Inflammatory macrophage (primary cell): ENCODE measurements at regions not wholly inside any gene's neighbourhood (a gene's known extent, or its start where the extent isn't known, plus 50 kb on each side); places are given as distances from the start of the nearest gene placed in this dataset.

Source experiments
- DNase-seq, 2 donors: peaks; one replicate each; pipeline ENCODE4 v3.0.0-alpha.2; 2020 to 2022

DNA sequence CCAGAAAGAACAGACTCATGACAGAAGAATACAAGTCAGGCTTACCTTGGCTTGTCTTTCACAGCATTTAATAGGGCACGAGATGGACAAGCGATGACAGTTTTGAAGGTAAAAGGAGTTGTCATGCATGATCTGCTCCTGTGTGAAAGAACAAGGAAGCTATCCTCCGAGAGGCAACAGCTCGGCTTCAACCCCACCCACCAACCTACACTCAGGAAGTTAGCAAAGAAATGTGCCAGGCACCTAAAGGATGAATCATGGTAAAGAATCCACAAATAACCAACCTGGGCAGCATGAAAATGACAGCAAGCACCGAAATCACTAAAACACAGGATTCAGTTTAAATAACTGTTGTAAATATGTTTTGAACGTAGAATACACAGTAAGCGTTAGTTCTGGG, 700.2 kb downstream of the TYW1 start:
- no peak for DNase-seq

DNA sequence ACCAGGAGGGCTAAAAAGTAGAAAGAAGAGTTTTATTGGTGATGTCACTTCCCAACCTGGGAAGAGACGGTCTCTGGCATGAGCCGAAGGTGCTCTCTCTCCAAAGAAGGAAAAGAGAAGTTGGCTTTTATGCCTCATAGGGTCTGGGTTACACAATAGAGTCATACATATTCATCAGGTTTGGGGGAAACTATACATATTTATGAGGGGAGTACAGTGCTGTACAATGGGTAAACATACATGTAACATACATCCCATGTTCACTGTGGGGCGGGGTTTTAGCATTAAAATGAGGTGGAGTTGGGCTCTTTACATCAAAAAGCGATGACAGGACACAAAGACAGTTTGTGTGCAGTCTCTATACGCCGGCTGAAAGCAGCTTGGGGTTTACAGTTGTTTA, 701.7 kb downstream of the TYW1 start:
- no peak for DNase-seq

DNA sequence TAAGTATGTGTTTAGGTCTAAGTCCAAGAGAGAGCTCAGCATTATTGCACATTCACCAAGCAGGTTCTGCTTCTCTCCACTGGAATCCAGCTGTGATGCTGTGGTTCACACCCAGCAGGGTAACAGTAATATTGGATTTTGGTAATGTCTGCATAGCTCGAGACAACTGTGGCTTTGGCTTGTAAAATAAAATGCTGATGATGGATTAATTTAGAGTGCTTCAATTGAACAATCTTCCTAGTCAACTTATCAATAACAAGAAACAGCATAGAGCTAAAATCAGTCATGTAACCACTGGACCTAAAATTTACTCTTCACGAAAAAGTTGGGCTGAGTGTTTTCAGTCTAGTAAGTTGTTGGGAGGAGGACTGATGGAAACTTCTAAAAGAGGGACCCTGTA, 709.2 kb downstream of the TYW1 start:
- no peak for DNase-seq

DNA sequence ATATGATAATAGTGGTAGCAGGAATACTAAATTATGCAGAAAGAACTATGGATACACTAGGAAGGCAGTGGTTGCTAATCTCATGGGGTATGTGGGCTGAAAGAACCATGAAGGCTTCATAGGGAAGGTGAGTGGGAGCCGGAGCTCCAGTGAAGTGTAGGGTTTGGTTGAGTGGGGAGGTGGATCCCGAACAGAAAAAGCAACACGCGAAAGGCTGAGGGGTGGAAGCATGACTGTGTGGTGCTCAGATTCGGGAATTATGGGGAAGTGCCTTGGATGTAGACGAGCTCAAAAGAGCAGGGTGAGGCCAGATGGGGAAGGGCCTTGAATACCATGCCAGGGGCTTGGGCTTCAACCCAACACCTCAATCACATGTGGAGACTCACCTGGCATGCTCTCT, 715.1 kb downstream of the TYW1 start:
- no peak for DNase-seq

DNA sequence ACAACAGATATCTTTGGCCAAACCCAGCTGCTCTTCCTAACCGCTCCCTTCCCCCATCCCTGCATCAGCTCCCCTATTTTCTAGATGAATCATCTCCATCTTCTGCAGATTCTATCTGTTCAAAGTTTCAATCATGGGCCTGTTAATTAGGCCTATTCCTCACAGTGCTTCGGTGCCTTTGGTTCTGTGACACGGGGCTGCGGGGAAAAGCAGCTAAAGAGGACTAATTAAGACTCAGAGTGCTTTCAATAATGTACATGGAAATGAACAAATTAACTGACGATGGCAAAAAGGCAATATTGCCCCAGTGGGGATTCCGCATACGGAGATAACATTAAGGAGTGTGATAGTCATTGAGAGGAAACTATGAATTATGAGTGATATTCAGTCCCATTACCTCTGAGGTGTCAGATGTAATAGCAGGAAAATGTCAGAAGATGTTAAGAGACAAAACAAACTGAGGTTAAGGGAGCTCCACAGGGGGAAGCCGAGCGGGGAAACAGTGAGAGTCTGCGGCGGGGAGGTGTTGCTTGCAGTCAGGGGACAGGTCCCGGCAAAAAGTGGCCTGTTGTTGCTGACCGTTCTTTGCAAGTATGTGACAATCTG, 716.9 kb downstream of the TYW1 start:
- DNase-seq = no peak

DNA sequence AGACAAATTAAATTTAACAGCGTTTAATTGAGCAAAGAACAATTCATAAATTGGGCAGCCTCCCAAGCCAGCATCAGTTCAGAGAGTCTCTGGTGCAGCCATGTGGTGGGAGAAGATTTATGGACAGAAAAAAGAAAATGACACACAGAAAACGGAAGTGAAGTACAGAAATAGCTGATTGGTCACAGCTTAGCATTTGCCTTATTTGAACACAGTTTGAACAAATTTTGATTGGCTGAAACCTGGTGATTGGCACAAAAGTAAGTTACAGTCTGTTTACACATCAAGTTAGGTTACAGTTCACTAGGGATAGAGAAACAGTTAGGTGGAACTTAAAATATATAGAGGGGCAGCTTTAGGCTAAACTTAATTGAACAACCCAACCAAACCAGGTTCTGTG, 720.1 kb downstream of the TYW1 start:
- no peak for DNase-seq

DNA sequence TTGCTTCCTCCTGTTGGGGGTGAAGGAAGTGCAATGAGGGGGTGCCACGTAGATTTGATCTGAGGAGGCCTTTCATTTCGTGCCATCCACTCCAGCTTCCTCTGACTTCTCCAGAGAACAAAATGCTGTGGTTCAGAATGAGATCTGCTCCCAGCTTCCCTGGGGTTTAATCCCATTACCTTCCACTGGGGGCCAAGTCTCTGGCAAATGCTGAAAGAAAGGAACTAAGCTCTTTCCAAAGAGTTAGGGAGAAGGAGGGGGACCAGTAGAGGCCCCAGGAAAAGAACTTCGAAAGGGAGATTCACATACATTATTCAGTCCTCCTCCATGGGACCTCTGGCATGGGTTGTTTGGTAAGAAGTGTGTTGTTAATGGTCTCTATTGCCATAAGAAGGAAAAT, 727.0 kb downstream of the TYW1 start:
- no peak for DNase-seq

DNA sequence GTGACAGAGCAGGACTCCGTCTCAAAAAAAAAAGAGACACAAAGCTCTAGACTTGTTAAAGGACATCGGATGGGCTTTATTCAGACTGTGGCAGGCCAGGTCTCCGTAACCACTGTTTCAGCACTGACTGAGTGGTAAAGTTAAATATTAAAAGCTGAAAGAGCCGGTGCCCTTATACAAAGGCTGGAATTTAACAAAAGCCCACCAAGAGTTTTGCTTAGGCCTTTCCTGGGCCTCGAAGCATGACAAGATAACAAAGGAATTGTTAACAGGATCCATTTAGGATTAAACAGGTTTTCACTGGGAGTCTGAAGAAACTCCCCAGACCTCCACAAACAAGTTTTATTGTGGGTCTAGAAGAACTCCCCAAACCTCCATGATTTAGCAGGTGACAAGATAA, 727.8 kb downstream of the TYW1 start:
- DNase-seq = no peak

DNA sequence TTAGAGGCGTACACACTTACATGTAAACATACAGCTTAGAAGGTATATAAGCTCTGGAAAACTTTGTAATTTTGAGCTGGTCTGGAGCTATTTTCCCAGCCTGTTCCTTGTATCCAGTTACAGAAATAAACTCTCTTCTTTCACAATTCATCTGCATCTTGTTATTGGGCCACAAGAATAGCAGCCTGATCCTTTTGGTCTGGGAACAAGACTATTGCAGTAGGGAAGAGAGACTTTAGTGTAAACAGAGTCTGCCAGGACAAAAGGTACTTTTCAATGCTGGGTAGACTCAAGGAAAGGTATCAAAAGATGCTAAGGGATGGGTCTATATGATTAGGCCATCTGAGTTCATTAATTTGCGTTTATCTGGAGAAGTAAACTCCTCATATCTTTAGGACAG, 728.3 kb downstream of the TYW1 start:
- DNase-seq = no peak

DNA sequence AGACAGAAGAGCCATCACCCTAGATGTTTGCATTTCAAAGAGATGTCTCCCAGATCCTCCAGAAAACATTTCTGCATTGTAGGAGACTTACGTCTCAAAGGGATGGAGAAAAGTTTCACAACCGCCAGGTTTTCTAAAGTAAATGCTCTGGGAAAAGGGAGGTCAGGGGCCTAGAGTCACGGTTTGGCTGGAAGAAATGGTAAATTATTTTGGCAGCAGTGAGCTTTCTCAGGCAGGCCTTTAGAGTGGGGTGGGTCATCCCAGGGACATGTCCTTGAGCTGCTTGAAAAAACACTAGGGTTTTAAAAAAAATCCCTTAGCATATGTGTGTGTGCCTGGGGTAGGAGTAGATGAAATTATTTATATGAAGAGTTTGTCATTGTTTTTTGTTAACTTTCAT, 728.8 kb downstream of the TYW1 start:
- no peak for DNase-seq

DNA sequence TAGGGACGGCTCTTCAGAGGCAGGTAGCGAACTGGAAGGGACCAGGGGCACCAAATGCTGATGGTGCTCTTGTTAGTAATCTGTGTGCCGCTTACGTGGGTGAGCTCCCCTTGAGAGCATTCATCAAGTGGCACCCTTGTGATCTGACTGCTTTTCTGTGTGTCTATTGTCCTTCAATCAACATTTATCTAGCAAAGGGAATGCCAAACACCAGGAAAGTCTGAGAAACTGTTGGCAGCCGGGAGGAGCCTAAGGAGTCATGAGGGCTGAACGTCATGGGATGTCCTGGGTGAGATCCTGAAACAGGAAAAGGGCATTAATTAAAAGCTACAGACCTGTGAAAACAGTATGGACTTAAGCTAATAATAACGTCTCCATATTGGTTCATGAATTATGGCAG, 733.1 kb downstream of the TYW1 start:
- no peak for DNase-seq

DNA sequence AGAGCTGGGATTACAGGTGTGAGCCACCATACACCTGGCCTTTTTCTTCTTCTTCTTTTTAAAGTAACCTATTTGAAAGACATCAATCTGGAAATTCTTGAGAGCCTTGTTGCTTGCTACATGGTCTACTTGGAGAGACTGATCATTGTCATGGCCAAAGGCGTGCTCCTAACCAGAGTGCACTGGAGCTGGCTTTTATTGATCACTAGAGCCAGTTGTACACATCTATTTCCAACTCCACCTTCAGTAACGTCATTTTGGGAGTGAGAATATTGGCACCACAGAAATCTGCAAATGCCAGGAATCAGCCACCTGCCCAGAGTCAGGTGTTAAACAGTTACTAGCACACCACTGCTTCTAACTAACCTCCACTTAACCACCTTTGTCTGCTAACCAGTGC, 735.1 kb downstream of the TYW1 start:
- DNase-seq = no peak

DNA sequence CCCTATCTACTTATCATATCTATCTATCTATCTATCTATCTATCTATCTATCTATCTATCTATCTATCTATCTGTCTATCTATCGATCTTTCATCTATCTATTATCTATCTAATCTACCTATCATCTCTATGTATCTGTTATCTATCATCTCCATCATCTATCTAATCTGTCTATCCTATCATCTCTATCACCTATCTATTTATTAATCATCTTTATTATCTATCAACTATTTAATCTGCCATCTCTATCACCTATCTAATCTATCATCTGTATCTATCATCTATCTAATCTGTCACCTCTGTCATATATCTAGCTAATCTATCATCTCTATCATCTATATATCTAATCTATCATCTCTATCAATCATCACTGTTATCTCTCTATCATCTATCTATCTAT, 736.3 kb downstream of the TYW1 start:
- no peak for DNase-seq

DNA sequence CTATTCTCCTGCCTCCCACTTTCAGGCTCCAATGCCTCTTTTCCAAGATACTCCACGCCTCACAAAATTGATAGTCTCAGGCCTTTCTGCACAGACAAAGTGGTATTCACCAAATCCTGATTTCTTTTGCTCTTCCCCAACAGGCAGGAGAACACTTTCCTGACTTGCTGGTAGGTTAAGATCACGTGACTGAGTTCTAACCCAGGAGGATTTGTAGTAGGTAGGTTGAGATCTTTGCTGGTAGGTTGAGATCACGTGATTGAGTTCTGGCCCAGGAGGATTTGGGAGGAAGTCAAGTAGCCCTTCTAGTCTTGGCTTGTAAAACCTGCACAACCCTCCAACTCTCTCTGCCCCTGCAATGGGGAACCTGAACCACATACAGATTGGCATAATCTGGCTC, 741.5 kb downstream of the TYW1 start:
- DNase-seq = no peak

DNA sequence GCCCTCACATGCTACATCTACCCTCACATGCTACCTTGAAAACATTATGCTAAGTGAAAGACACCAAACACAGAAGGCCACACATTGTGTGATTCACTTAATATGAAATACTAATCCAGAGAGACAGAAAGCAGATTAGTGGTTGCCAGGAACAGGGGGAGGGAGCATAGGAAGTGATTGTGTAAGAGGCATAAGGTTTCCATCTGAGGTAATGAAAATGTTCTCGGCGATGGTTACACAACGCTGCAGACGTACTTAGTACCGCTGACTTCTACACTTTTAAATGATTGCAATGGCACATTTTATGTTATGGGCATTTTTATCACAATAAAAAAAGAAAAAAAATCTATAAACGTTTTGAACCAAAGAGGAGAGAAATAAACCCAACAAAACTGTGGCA, 742.3 kb downstream of the TYW1 start:
- DNase-seq = no peak

DNA sequence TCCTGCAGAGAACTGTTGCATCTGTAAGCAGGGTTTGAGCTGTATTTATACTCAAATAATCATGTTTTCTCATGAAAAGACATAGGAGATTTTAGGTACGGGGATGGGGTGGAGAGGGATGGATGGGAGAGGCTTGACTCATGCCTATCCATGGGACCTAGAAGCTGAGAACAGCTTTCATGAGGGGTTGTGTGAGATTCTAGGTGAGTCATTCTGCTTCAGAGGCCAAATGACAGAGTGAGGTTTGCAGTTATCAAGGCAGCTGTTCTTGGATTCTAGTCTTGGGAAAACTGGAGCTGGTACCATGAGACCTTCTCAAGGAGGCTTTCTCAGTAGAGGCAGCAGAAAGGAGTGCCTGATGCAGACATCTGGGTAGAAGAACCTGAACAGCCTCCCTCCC, 746.9 kb downstream of the TYW1 start:
- DNase-seq = no peak

DNA sequence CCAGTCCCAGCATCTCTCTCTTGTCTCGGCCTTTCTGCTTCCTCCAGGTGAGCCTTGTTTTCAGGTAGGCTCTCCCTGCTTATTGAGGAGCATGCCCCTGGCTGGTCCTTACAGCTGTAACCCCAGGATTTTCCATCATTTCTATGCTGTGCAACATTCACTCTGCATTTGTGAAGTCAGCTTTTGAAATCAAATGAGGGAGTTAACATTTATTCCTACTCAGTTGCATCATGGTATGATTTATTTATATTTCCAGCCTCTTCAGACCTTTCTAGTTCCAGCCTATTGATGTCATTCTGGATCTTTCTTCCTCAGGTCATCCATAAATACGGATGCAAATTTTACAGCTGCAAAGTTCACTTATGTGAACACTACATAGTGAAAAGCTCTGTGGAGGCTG, 755.6 kb downstream of the TYW1 start:
- no peak for DNase-seq

DNA sequence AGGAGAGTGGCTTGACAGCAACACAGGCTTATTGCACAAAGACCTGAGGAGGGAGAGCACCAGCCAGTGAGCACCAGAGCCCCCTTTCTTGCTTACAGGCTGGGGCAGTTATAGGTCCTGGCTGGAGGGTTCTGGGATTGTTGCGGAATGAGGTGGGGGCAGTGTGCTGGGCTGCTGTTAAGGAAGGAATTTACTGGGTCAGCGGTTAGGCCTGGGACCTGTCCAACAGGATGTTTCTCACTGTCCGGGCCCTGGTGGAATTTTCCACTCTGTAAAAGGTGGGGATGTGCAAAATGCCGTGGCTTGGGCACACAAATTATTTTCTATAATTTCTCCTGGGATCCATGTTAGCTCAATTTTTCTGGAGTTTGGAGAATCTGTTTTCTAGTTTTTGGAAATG, 757.3 kb downstream of the TYW1 start:
- no peak for DNase-seq

DNA sequence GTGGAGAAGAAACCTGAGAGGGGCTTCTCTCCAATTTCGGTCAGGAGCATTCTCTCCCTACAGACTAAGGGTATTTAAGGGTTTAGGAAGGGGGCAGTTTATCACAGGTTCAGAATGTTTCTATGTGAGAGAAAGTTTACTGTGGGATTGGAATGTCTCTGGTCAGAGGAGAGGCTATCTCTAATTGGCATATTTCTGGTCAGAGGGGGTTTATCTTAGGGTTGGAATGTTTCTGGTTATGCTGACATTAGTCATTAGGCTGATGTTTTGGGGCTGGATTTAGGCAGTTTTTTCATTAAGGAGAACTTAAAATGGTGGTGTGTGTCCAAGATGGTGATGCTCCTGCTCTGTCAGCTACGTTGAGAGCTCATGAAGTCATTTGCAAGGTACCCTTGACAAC, 758.0 kb downstream of the TYW1 start:
- no peak for DNase-seq

DNA sequence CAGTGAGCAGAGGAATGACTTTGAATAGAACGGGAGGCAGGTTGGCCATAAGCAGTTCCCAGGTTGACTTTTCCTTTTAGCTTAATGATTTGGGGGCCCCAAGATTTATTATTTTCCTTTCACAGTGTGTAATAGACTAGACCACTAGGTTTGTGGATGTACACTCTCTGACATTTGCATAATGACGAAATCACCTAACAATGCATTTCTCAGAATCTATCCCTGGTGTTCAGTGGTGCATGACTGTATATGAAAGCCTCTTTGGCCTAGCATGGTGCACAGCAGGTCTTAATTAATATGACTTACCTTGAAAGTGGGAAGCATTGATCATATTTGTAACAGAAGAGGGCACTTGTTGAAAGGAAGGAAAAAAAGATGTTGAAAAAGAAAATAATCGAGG, 761.9 kb downstream of the TYW1 start:
- no peak for DNase-seq

DNA sequence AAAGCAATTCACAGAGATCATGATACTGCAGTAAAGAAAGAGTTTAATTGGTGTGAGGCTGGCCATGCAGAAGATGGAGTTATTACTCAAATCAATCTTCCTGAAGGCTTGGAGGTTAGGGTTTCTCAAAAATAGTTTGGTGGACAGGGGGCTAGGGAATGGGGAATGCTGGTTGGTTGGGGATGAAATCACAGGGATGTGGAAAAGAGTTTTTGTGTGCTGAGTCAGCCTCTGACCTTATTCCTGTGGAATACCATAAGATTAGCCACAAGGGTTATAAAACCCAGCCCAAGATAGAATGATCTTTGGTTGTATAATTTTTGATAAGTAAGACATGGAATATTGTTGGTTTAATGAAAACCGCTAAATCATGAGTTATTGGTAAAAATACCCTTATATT, 764.3 kb downstream of the TYW1 start:
- DNase-seq = no peak

DNA sequence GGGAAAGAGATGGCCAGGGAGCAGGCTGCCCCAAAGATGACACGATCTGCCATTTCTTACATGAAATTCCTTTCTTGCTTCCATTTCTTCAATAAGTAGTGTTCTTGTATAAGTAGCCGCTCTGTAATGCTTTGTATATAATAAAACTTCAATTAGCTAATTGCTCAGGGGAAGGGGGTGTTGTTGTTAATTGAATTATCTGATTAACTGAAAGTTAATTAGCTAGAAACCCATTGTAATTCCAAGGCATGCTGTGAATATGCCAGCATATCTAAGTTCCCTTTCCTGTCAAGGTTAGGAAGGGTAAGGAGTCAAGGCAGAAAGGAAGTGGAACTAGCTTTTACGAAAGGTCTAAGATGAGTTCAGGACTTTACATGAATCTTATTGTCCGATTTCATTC, 765.9 kb downstream of the TYW1 start:
- no peak for DNase-seq

DNA sequence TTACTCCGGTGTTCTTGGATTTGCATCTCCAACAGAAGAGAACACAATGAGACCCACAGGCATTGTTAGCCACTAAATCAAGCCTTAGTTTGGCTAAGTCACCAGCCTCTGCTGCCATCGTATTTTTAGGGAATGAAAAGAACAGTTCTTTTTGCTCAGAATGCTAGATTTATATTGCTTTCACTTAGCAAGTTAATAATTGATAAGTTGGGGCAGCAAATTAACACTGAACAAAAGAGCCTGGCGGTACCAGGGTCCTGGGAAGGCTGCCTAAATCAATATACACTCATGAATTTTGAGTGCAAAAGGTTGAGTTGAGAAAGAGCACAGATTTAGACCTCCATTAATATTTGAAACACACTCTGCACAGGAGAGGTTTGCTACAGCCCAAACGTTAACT, 767.7 kb downstream of the TYW1 start:
- no peak for DNase-seq

DNA sequence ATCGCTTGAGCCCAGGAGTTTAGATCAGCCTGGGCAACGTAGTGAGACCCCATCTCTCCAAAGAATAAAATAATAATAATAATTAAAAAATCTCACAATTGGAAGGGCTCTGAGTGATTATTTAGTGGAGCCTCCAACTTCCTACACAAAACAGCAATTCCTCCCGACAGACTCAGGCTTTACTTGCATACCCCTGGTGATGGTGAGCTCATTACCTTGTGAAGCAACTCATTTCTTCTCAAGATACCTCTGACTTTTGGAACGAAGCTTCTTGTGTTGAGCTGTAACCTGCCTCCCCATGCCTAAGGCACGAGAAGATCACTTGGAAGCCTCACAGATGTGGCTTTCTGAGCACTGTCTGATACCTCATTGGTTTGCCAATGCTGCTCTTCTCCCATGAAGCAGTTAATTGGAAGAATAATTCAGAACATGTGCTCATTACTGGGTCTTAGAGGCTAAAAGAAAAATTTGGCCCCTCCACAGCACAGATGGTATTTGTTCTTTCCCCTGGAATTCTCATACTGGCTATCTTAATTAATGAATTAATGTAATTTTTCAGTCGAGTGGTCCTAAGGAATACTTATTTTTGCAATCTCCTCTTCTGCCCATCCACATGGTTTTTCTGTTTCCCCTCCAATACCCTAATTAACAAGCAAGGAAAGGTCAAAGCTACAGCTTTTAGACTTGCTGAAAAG, 769.0 kb downstream of the TYW1 start:
- DNase-seq = no peak

DNA sequence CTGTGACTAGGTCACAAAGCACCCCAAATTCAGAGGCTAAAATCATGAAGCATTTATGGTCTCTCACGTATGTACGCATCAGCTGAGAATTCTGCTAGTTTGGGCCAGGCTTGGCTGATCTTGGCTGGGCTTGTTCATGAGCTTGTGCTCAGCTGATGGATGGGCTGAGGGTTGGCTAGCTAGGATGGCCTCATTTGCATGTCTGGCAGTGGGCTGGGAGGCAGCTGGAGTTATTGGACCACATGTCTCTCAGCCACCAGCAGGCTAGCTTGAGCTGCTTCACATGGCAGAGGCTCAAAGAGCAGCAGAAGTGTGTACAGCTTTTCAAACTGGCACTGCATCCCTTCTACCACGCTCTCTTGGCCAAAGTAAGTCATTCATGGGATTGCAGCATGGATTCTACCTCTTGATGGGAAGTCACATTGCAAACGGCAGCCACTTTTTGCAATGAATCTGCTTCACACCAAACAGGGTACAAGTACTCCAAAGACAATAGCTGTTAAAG, 770.3 kb downstream of the TYW1 start:
- DNase-seq = no peak
